NOMO-1 treated with DMSO at 0.1 percent for 48 hours (cell line): ENCODE measurements at regions not wholly inside any gene's neighbourhood (a gene's known extent, or its start where the extent isn't known, plus 50 kb on each side); places are given as distances from the start of the nearest gene placed in this dataset.

Experiments
- DNase-seq: peaks from one replicate; lab custom pipeline; 2025; ENCODE audit not compliant: unreplicated experiment; lab: John Stamatoyannopoulos, UW

DNA sequence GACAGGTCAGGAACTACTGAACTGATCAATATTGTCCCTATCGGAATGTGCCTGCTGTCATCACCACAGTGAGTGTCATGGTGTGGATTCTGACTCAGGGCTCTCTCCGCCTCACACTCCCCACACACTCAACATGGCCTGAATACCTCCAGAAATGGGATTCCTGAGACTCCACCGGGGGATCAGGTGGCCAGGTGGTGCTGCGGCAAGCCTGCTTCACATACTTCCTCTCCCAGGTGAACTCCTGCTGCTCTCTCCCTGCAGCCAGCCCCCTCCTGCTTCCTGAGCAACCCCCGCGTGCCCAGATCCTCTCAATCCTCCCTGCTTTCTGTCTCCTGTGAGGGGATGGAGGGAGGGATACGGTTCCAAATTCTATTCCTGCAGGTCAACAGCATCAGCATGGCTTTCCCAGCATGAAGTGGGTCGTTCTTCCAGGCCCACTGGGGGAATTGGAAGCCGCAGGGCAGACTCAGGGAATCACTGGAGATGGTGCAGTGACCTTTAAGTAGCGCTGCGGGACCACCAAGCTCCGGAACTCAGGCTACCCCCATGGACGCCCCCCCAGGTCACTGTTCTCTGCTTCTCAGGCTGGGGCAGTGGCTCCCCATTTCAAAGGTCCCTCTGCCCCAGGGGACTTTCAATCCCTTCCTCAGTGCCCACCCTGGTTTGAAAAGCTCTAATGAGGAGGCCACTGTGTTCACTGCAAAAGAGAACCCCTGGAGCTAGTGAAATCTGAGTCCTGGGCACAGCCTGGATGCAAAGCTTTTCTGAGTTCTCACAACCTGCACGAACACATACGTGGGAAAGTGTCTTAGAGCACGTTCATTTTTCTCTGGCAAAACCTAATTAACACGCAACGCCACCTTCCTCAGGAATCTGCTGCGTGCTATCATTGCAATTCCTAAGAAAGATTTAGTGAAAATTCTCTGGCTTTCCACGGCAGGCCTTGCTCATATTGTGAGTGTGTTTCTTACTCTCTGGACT is 168.4 kb downstream of the ZFP36L2 start:
- DNase-seq: no peak

DNA sequence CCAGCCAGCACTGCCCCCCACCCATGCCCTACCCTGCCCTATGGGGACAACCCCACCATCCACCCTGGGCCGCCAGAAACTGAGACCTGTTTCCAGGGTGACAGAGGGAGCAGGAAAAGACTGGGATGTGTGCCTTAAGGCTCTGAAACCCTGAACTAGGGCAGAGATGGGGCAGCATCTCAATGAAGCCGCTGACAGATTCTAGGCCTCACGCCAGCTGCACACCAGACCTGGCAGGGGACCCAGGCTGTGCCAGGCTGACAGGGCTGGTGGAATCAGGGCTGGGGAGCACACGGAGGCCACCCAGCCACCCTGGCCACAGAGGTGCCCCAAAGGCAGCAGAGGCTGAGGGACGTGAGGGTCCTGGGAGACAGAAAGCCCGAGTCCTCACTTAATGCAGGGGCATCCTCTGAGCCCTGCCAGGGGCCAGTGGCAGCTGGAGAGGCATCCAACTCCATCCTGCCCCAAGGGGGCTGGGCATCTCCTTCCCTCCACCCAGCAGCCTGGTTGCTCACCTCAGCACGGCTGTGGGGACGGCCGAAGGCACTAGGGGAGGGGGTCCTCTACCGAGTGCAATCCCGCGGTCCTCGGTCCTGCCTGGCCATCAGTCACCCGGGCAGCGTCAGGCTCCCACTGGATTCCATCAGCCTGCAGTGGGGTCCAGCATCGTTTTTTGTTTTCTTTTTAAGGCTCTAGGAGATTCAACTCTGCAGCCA is 169.2 kb downstream of the ZFP36L2 start:
- no peak for DNase-seq

DNA sequence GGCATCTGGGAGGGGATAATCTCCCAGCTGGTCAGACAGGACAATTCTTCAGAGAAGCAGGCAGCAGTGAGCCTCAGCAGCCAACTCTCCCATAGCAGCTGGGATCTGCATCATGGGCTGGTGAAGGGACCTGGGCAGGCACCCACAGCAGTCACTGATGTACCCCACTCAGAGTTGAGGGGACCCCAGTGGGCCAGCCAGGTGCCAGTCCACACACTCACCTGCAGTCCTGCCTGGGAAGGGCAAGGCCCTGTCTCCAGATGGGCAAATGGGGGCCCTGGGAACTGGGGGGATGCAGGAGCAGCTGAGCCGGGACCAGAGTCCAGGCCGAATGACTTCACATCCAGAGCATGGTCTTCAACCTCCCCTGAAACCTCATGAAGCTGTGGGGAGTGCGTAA is 170.4 kb downstream of the ZFP36L2 start:
- no peak for DNase-seq

DNA sequence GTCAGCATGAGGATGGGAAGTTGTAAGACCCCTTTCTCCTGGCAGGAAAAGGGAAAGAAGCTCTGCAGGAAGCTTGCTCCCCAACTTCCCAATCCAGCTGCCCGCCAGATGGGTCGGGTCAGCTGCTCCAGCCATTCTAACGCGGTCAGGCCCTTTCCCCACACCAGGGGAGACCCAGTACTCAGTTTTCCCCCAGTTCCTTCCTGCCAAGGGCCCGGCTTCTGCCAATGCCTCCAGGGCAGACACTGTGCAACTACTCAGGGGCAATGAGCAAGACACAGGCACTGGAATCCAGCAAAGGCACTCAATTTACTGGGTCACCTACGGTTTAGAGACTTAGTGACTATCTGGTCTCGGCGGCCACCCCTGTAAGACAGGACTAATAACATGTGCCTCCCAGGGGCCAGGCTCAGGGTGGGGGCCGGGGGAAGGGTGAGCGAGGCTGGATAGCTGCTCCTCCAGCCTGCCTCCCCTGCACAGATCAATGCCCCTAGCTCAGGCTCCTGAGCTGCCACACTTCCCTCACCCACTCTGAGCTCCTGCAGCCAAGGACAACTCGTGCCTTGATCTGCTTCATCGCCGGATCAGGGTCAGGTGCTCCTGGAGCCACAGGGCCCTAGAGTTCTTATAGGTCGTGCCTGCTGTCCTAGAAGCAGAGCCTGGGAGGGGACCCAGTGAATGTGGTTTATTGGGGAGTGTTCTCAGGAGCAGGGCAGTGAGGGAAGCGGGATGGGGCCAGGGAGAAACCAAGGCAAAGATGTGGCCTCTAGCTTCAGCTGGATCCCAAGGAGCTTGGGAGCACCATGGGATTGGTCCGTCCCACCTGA is 171.1 kb downstream of the ZFP36L2 start:
- DNase-seq: no peak

GRCh38 chr2:43054367-43054766 is 172.0 kb downstream of the ZFP36L2 start:
- no peak for DNase-seq

DNA sequence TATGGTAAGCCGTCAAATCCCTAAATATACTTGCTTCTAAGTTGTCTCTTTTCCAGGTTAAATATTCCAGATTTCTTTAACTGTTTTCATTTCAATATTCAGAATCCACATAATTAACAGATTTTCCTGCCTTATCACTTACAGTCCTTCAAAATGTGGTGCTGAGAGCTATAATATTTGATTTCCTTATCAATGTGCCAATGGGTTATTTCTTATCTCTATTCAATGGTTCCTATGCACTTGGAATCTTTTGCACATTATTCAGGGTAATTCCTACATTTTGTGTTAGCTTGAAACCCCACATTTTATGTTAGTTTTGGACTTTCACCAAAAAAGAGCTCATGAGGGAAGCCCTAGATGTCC is 173.5 kb downstream of the ZFP36L2 start:
- DNase-seq: no peak

- DNase-seq: no peak
Observed at GRCh38 chr2:43052204-43052943, 174.0 kb downstream of the ZFP36L2 start.

- no peak for DNase-seq
Observed at GRCh38 chr2:43051338-43051737, 175.1 kb downstream of the ZFP36L2 start.

DNA sequence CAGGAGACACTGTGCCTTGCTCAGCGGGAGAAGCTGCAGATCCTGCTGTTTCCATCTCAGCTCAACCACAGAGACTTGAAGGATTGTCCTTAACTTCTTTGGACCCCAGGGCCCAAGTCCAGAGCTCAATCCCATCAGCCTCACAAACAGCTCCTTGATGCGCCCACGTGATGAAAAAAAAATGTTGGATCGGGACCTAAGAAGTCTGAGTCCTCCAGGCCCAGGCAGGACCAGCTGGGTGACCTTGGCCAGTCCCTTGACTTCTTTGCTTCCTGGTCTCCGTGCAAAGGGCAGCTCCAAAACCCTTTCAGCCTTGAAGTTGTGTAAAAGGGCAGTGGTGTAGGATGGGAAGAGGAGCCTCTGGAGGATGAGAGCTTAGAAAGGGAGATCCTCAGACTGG is 175.5 kb downstream of the ZFP36L2 start:
- DNase-seq: no peak

DNA sequence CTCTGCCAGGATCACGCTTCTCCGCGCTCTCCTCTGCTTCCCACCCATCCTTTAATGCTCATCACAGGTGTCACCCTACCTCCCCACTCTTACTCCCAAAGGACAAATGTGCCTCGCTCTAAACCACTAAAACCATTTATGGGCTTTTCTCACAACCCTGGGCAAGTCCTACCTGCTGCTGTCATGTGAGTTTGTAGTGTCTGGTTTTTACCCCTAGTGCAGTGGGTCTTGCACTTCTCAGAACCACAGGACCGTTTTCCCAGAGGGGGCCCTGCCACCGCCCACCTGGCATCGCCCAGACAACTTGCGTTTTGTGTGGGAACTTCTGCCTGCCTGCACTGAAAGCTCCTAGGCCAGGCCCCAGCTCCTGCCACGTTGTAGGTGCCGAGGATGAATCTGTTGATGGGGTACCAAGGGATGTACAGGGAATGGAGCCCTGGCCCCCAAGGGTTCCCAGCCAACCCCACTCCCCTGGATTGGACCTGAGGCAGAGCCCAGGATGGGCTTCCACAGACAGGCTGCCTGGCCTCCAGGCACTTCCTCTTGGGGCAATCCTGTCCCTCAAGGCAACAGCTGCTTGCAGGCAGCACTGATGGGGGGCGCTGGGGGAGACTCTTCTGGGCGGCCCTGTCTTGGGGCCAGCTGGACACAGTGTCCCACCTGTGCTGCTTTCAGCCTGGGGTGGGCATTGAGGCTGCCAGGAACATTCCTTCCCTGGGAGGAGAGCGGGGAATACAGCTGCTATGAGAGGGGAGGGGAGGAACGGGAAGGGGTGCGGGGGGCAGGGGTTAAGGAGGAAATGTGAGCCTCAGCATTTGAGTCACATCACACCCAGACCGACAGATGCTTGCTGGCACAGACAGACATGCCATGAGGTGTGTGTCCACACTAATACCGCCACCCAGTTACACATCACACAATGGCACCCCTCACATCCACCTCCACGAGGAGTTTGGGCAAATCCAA is 176.3 kb downstream of the ZFP36L2 start:
- DNase-seq: no peak

GRCh38 chr2:43047187-43047780 is 179.1 kb downstream of the ZFP36L2 start:
- no peak for DNase-seq

DNA sequence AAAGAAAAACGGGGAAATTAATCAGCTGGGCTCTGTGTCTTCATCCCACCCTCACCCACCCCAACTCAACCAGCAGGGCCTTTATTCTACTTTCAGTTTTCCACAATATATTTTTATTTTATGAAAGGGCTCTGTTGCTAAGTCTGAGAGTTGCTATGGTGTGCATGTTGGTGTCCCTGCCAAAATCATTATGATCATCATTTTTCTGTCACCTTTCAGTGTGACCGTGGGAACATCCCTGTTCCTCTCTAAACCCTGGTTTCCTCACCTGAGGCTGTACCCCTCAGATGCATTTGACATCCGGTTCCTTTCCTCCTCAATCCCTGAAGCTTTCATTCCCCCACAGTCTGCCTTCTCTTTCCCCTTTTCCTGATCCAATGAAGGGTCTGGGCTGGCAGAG is 180.5 kb downstream of the ZFP36L2 start:
- no peak for DNase-seq

DNA sequence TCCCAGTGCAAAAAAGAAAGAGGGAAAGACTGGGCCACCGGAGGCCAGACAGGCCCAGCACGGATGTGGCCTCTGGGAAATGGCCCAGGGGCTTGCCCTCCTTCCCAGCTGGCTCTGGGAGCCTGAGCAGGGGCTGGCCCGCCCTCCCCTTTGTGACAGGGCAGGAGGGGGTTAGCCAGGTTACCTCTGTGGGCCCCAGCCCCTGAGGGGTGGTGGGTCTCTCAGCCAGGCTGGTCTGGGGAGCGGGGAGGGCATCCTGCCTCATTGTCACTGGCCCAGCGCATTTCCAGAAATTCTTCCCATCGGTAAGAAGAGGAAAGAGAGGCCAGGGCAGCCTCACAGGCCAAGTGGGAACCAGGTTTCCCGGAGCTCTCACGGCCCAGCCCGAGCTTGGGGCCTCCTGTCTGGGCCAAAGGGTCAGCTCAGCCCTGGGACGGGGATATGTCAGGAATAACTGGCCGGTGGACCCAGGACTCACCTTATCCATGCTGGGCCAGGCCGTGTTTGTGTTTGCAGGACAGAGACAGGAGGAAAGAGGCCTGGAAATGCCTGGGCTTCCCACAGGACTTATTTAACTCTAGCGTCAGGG is 182.2 kb downstream of the ZFP36L2 start:
- DNase-seq: no peak

DNA sequence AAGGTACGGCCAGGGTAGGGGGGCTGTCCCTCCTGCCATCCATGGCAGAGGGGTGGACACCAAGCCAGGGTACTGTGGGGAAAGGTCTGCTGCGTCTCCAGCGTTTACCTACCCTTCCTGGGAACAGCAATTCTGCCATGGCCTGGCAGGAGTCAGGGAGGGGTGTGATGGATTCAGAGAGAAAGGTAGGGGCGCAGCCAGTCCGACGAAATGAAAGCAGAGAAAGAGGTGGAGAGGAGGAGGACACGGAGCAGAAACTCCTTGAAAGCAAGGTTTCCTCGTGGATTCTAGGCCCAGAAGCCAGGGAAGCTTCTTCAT is 182.9 kb downstream of the ZFP36L2 start:
- DNase-seq: no peak

GRCh38 chr2:43041661-43042360 is 184.6 kb downstream of the ZFP36L2 start:
- DNase-seq: peak; percentile 43

- no peak for DNase-seq
Observed at GRCh38 chr2:43041173-43041591, 185.2 kb downstream of the ZFP36L2 start.

DNA sequence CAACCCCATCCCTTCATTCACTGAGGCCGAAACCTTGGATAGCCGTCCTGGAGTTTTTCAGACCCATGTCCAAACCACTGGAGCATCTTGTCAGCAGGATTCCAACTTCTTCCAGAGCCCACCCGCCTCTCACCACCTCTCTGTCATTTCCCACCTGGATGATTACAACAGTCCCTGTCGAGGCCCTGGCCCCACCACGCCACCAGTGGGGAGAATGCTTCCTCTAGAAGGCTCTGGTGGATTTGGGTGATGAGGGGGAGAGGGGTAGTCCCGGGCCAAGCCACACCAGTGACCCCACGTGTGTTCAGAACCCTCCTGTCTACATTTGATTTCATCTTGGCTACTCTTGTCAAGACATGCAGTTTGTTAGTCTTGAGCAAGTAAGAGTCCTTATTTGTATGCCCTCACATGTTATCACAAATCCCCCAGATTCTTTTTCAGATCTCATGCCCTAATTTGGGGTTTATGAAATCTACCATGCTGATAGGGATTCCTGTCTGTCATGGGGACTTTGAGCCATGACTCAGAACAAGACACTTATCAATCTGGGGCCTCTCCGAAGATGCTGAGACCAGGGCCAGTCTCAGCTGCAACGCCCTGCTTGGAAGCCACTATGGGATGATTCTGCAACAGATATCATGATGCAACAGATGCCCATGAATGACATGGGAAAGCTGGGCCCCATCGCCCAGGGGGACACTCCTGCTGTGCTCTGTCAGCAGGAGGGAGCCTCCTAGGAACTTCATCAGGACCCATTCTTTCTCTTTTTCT is 186.1 kb downstream of the ZFP36L2 start:
- DNase-seq: peak; percentile 50
